ENCODE measurements at regions not wholly inside any gene's neighbourhood (a gene's known extent, or its start where the extent isn't known, plus 50 kb on each side); places are given as distances from the start of the nearest gene placed in this dataset.

DNA sequence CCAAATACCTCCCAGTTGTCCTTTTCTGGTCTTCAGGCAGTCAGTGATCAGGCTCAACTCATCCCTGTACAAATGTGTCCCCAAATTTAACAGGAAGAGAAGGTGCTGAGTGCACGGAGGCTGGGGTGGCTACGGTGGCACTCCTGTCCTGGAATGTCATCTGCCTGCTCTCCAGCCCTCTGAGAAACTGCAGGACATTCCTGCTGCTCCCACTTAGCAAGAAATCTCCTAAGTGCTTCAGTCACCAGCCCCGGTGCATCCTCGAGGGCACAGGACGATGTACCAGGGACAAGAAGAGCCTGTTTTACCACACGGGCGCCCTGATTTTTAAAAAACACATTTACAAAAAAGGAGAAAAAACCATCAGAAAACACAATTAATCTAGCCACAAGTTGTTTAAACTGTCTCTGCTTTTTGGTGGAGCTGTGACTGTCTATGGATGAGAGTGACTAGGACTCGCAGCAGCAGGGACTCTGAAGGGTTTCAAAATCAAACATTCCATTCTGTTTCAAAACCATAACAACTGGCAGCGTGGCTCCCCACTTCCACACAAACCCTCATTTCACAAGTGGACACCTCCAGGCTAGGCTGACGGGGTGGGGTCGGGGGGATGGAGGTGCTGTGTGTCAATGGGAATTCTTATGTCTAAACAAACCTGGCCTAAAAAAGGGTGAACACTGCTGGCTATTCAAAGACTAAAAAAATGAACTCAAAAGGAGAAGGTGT lies 65.3 kb upstream of the CNEP1R1 start (continued):
- TF ChIP-seq SNRNP70 (IDR thresholded peaks at IDR 0.05; ENCODE audit: low read depth, low read length) (no peak), NFE2L2 (IDR thresholded peaks at IDR 0.05; ENCODE audit: low read length) (no peak), SCMH1 (CRISPR knock-in tag; IDR thresholded peaks at IDR 0.05; ENCODE audit: borderline replicate concordance) (no peak), NCOA1 (CRISPR knock-in tag; IDR thresholded peaks at IDR 0.05) (no peak)
- TF ChIP-seq, protein P1, sequence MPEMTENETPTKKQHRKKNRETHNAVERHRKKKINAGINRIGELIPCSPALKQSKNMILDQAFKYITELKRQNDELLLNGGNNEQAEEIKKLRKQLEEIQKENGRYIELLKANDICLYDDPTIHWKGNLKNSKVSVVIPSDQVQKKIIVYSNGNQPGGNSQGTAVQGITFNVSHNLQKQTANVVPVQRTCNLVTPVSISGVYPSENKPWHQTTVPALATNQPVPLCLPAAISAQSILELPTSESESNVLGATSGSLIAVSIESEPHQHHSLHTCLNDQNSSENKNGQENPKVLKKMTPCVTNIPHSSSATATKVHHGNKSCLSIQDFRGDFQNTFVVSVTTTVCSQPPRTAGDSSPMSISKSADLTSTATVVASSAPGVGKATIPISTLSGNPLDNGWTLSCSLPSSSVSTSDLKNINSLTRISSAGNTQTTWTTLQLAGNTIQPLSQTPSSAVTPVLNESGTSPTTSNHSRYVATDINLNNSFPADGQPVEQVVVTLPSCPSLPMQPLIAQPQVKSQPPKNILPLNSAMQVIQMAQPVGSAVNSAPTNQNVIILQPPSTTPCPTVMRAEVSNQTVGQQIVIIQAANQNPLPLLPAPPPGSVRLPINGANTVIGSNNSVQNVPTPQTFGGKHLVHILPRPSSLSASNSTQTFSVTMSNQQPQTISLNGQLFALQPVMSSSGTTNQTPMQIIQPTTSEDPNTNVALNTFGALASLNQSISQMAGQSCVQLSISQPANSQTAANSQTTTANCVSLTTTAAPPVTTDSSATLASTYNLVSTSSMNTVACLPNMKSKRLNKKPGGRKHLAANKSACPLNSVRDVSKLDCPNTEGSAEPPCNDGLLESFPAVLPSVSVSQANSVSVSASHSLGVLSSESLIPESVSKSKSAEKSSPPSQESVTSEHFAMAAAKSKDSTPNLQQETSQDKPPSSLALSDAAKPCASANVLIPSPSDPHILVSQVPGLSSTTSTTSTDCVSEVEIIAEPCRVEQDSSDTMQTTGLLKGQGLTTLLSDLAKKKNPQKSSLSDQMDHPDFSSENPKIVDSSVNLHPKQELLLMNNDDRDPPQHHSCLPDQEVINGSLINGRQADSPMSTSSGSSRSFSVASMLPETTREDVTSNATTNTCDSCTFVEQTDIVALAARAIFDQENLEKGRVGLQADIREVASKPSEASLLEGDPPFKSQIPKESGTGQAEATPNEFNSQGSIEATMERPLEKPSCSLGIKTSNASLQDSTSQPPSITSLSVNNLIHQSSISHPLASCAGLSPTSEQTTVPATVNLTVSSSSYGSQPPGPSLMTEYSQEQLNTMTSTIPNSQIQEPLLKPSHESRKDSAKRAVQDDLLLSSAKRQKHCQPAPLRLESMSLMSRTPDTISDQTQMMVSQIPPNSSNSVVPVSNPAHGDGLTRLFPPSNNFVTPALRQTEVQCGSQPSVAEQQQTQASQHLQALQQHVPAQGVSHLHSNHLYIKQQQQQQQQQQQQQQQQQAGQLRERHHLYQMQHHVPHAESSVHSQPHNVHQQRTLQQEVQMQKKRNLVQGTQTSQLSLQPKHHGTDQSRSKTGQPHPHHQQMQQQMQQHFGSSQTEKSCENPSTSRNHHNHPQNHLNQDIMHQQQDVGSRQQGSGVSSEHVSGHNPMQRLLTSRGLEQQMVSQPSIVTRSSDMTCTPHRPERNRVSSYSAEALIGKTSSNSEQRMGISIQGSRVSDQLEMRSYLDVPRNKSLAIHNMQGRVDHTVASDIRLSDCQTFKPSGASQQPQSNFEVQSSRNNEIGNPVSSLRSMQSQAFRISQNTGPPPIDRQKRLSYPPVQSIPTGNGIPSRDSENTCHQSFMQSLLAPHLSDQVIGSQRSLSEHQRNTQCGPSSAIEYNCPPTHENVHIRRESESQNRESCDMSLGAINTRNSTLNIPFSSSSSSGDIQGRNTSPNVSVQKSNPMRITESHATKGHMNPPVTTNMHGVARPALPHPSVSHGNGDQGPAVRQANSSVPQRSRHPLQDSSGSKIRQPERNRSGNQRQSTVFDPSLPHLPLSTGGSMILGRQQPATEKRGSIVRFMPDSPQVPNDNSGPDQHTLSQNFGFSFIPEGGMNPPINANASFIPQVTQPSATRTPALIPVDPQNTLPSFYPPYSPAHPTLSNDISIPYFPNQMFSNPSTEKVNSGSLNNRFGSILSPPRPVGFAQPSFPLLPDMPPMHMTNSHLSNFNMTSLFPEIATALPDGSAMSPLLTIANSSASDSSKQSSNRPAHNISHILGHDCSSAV (CRISPR knock-in tag; IDR thresholded peaks at IDR 0.05; ENCODE audit: borderline replicate concordance): no peak
